Right hindlimb (tissue), 1 donor: ENCODE measurements at regions not wholly inside any gene's neighbourhood (a gene's known extent, or its start where the extent isn't known, plus 50 kb on each side); places are given as distances from the start of the nearest gene placed in this dataset.

ENCODE experiments used
- DNase-seq: peaks from one replicate; pipeline ENCODE4 v3.0.0-alpha.2; 2018

DNA sequence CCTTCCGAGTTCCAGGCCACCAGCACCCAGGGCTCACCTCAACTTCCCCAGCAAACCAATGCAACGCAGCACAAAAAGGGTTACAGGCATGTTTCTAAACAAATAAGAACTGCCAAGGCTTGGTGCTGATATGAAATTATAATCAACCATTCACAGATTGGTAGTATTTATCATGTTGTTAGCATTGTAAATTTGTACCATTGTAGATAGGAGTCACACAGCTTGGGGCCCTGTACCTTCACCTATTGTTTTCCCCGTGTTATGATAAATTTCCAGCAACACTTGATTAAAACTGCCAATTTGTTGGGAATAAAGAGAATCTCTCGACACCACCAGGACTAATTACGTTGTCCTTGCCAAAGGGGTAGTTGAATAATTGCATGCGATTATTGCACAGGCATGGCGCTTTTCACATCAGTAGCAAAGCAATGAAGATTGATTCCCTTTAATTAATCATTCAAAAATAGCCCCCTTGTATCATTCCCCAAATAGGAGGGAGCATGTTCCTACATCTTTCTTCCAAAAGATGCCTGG, 454.1 kb downstream of the ZNF608 start:
- no peak for DNase-seq

GRCh38 chr5:124289641-124290311, 456.7 kb downstream of the ZNF608 start:
- DNase-seq: peak; percentile 74

- DNase-seq: peak; percentile 80
Observed at GRCh38 chr5:124289130-124289529, 457.3 kb downstream of the ZNF608 start.

DNA sequence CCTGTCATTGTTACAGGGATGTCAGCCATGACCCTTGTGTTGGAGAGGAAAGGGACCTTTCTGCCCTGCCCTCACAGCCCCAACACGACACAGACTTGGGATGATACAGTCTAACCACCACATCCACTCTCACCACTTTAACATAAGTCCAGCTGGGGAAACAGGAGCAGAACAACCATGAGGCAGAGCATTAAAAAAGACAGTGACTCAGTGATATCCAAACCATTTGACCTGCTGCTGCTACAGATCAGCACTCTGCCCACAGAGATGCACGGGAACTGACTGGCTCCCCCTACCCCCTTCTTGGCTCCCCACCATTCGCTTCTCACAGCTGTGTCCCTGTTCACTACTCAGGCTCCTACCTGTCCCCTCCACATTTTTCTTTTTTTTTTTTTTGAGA, 458.6 kb downstream of the ZNF608 start:
- DNase-seq: no peak

DNA sequence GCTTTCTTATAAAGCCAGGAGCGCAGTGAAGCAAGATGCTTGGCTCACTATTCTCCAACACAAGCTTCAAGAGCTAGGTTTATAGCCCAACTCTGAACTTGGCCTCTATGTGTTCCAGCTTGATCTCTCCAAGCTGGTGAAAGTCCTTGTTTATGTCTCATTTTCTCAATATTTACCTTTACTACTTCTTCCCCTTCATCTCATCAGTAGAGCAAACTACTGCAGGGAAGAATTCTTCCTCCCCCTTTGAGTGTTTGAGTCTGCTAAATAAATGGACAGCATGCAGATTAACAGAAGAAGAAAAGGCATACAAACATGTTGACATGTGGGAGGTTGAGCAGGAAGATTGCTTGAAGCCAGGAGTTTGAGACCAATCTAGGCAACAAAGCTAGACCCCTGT, 460.7 kb downstream of the ZNF608 start:
- DNase-seq: no peak

DNA sequence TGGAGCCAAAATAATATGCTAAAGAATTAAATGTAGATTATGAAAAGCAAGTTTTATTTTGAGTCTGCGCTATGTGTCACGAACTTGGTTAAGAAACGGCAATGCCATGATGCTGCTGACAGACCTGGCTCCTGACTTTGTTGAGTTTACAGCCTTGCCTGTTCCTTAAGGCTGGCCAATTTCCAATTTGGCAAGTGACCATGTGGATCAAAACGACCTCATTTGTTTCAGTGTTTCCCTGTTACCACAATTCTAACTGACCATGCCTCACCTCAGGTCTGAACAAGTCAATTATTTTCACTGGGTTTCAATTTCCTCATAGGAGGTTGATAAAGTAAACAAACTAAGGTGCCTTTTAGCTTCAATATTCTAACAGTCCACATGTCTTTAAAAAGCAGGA, 461.4 kb downstream of the ZNF608 start:
- DNase-seq: no peak

GRCh38 chr5:124283031-124283430, 463.4 kb downstream of the ZNF608 start:
- DNase-seq: no peak

DNA sequence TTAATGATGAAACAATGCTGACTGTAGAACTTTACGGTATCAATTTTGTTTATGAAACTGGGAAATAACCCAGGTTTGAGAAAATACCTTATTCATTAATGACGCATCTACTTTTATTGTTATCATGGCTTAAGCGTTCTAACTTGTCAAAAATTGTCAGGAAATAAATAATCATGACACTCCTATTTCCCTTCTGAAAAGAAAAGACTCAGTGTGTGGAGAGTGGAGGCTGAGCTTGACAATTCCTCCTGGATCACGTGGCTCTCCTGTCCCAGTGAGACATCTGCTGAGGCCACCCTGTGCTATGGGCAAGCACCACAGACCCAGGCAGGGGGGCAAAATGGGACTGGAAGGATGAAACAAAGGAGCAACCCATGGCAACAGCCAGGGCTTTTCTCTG, 466.4 kb downstream of the ZNF608 start:
- no peak for DNase-seq

- no peak for DNase-seq
Observed at GRCh38 chr5:124279146-124279876, 467.1 kb downstream of the ZNF608 start.

DNA sequence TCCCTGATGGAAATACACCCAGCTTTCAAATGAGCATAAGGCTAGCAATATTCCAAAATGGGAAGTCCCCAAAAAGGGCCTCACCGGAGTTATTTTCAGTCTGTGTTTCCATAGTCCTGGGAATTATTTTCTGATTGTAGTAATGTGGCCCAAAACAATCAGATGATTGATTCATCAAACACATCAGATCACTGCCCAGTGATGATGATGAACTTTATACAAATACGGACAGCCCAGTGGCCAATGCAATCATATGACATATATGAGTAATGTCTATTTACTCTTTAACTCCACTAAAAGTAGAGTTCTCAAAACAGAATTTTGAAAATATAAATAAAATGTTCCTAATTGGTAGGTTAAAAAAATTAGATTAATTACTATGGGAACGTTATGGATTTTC, 467.8 kb downstream of the ZNF608 start:
- no peak for DNase-seq

- no peak for DNase-seq
Observed at GRCh38 chr5:124277767-124278545, 468.5 kb downstream of the ZNF608 start.

GRCh38 chr5:124276166-124276565, 470.3 kb downstream of the ZNF608 start:
- no peak for DNase-seq

- DNase-seq: no peak
Observed at GRCh38 chr5:124274949-124275348, 471.5 kb downstream of the ZNF608 start.

DNA sequence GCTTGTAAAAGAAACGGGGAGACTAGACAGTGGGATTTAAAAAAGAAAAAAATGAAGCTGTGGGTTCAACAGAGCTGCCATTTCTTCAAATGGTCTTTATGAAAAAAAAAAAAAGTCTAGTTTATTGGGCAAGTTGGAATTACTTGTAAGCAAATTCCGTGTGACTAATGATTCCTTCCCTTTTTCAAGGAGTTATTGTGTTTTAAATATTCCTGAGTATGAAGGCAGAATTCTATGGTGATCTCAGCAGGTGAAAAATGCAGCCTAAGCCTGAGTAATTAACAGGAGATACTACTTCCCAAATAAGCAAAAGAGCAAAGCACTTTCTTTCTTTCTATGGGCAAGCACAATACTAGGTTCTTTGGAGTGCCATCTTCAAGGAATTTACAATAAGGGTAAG, 481.9 kb downstream of the ZNF608 start:
- no peak for DNase-seq

DNA sequence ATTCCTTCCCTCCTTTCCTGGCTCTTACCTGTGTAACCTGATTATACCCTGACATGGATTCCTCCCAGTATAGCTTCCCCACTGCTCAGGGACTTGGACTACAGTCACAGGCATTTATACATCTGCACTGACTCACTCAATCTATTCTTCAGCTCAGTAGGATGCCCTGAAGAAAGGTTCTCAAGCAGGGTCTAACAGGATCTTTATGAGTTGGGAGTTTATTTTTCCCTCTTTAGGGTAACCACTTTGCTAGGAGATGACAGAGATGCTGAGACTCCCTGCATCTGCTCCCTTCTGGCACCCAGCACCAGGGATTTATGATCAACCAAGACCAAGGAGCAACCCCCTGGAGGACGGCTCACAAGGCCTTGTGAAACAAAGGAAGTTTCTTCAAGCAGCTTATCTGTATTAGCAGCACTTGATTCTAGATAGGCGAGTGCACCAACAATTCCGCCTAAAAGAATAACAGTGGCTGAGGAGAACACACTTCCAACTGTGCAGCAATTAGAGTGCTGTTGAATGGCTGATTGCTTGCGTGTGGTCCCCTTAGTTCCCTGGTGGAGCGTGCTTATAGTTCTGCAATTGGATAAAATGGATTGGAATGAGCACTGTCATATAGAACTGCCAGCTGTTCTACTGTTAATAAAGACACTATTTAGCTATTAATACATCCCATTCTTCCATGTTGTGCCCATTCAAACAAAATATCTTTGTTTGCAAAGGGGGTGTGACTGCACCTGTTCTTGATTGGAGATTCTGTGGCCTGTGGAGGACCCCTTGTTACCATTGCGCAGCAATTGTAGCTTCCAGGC, 482.6 kb downstream of the ZNF608 start:
- DNase-seq: peak; percentile 32

- no peak for DNase-seq
Observed at GRCh38 chr5:124262991-124263571, 483.4 kb downstream of the ZNF608 start.

GRCh38 chr5:124262470-124262869, 484.0 kb downstream of the ZNF608 start:
- peak; percentile 80 for DNase-seq

GRCh38 chr5:124261848-124262247, 484.6 kb downstream of the ZNF608 start:
- DNase-seq: no peak

DNA sequence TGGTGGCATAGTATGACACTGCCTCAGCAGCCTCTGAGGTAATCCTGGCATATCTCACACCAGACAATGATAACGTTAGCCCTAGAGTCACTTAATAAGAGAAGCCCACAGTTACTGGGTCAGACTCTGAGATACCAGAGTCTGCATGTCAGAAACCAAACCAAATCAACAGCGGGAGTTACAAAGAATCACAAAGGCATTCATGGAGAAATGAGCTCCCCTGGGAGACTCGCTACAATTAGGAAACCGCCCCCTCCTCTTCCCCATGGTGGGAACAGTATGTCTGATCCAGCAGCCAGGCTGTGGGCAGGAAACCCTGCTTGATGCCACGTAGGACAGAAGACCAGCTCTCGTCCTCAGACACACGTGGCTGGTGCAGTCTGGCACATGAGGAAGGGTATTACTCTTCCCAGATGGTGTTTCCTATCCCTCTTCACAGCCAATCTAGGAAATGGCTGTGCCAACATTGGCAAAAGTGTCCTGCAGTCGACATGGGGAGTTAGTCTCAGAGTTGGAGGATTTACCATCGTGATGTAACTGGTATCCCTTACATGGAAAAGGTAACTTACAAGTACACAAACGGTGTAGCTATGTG, 485.4 kb downstream of the ZNF608 start:
- DNase-seq: peak; percentile 26

DNA sequence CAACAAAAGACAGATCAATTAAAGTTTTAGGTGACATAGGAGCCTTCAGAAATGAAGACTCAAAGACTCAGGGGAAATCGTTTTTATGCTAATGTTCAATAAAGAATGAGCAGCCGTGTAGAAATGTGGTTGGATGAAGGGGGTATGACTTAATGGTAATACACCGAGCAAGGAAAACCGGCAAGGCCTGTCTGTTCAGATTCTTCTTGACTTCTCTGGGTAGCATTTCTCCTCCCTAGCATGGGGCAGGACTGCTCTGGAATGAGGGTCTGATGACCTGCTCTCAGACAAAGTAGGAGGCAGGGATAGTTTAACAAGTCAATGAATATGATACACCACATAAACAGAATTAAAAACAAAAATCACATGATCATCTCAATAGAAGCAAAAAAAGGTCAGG, 487.4 kb downstream of the ZNF608 start:
- no peak for DNase-seq

- no peak for DNase-seq
Observed at GRCh38 chr5:124257048-124257447, 489.4 kb downstream of the ZNF608 start.
